ENCODE measurements at regions not wholly inside any gene's neighbourhood (a gene's known extent, or its start where the extent isn't known, plus 50 kb on each side); places are given as distances from the start of the nearest gene placed in this dataset.

GRCh38 chr2:226531061-226531810 is 268.4 kb downstream of the IRS1 start:
- Histone ChIP-seq H3K9ac (ENCODE audit: insufficient read length, low read depth) (no peak overlapping the region), H3K4me1 (ENCODE audit: insufficient read depth, insufficient read length) (no peaks in the 10 kb centered on the region), H3K4me3 (ENCODE audit: insufficient read length, low read depth) (no peak overlapping the region), H3K9me3 (ENCODE audit: insufficient read depth, low read length) (no peaks in the 10 kb centered on the region), H3K27me3 (ENCODE audit: insufficient read depth, insufficient read length) (no peaks in the 10 kb centered on the region), H3K36me3 (ENCODE audit: insufficient read depth, insufficient read length, low read length) (no peaks in the 10 kb centered on the region)
- no peak for TF ChIP-seq ZNF274 (IDR thresholded peaks at IDR 0.05; ENCODE audit: low read depth, low read length)
- no peak for TF ChIP-seq SUZ12 (IDR thresholded peaks at IDR 0.05; ENCODE audit: extremely low read depth, insufficient read depth, insufficient read length)
- no peak for DNase-seq (ENCODE audit: low read depth, low spot score)

GRCh38 chr2:226529556-226529955 is 270.1 kb downstream of the IRS1 start:
- Histone ChIP-seq H3K36me3 (ENCODE audit: insufficient read depth, insufficient read length, low read length) (no peaks in the 10 kb centered on the region), H3K4me3 (ENCODE audit: insufficient read length, low read depth) (no peak overlapping the region), H3K9me3 (ENCODE audit: insufficient read depth, low read length) (no peaks in the 10 kb centered on the region), H3K4me1 (ENCODE audit: insufficient read depth, insufficient read length) (no peaks in the 10 kb centered on the region), H3K27me3 (ENCODE audit: insufficient read depth, insufficient read length) (no peaks in the 10 kb centered on the region), H3K9ac (ENCODE audit: insufficient read length, low read depth) (no peak overlapping the region)
- no peak for DNase-seq (ENCODE audit: low read depth, low spot score)
- TF ChIP-seq SUZ12 (IDR thresholded peaks at IDR 0.05; ENCODE audit: extremely low read depth, insufficient read depth, insufficient read length), result no peak

GRCh38 chr2:226526716-226527115 is 272.9 kb downstream of the IRS1 start:
- no peak for TF ChIP-seq ZNF274 (IDR thresholded peaks at IDR 0.05; ENCODE audit: low read depth, low read length)
- DNase-seq (ENCODE audit: low read depth, low spot score), result no peak

GRCh38 chr2:226524381-226524843 is 275.2 kb downstream of the IRS1 start:
- TF ChIP-seq SUZ12 (IDR thresholded peaks at IDR 0.05; ENCODE audit: extremely low read depth, insufficient read depth, insufficient read length) (no peak), ZNF274 (IDR thresholded peaks at IDR 0.05; ENCODE audit: low read depth, low read length) (no peak), YY1 (IDR thresholded peaks at IDR 0.05; ENCODE audit: insufficient read depth, insufficient read length) (no peak)
- Histone ChIP-seq H3K4me1 (ENCODE audit: insufficient read depth, insufficient read length) (no peaks in the 10 kb centered on the region), H3K27me3 (ENCODE audit: insufficient read depth, insufficient read length) (no peaks in the 10 kb centered on the region), H3K36me3 (ENCODE audit: insufficient read depth, insufficient read length, low read length) (no peaks in the 10 kb centered on the region), H3K4me3 (ENCODE audit: insufficient read length, low read depth) (no peak overlapping the region), H3K9me3 (ENCODE audit: insufficient read depth, low read length) (peaks cover 10% of the 10 kb centered on the region; the same call in 1 of the 2 replicates), H3K9ac (ENCODE audit: insufficient read length, low read depth) (no peak overlapping the region)
- DNase-seq (ENCODE audit: low read depth, low spot score), result no peak

More at GRCh38 chr2:226526716-226527115, 272.9 kb downstream of the IRS1 start:
- Histone ChIP-seq H3K4me3 (ENCODE audit: insufficient read length, low read depth) (no peak overlapping the region), H3K9me3 (ENCODE audit: insufficient read depth, low read length) (no peaks in the 10 kb centered on the region), H3K36me3 (ENCODE audit: insufficient read depth, insufficient read length, low read length) (no peaks in the 10 kb centered on the region), H3K4me1 (ENCODE audit: insufficient read depth, insufficient read length) (no peaks in the 10 kb centered on the region), H3K27me3 (ENCODE audit: insufficient read depth, insufficient read length) (no peaks in the 10 kb centered on the region), H3K9ac (ENCODE audit: insufficient read length, low read depth) (no peak overlapping the region)

- no peak for DNase-seq (ENCODE audit: low read depth, low spot score)
- H3K27me3 ChIP-seq (ENCODE audit: insufficient read depth, insufficient read length), result no peaks in the 10 kb centered on the region
- H3K36me3 ChIP-seq (ENCODE audit: insufficient read depth, insufficient read length, low read length), result no peaks in the 10 kb centered on the region
- no peaks in the 10 kb centered on the region for H3K4me1 ChIP-seq (ENCODE audit: insufficient read depth, insufficient read length)
- H3K9ac ChIP-seq (ENCODE audit: insufficient read length, low read depth), result no peak overlapping the region
- H3K4me3 ChIP-seq (ENCODE audit: insufficient read length, low read depth), result no peak overlapping the region
- peaks cover 17% of the 10 kb centered on the region; the same call in 1 of the 2 replicates for H3K9me3 ChIP-seq (ENCODE audit: insufficient read depth, low read length)
- TF ChIP-seq ZNF274 (IDR thresholded peaks at IDR 0.05; ENCODE audit: low read depth, low read length) (no peak), SUZ12 (IDR thresholded peaks at IDR 0.05; ENCODE audit: extremely low read depth, insufficient read depth, insufficient read length) (no peak), YY1 (IDR thresholded peaks at IDR 0.05; ENCODE audit: insufficient read depth, insufficient read length) (no peak)
These were observed 278.9 kb downstream of the IRS1 start for GRCh38 chr2:226520723-226521122.

GRCh38 chr2:226515344-226516055 is 284.1 kb downstream of the IRS1 start:
- Histone ChIP-seq H3K36me3 (ENCODE audit: insufficient read depth, insufficient read length, low read length) (no peaks in the 10 kb centered on the region), H3K27me3 (ENCODE audit: insufficient read depth, insufficient read length) (no peaks in the 10 kb centered on the region), H3K4me3 (ENCODE audit: insufficient read length, low read depth) (no peak overlapping the region), H3K9ac (ENCODE audit: insufficient read length, low read depth) (no peak overlapping the region), H3K4me1 (ENCODE audit: insufficient read depth, insufficient read length) (no peaks in the 10 kb centered on the region), H3K9me3 (ENCODE audit: insufficient read depth, low read length) (0 out of 2 replicates have a peak, but pooled peaks cover 7% of the 10 kb centered on the region)
- TF ChIP-seq ZNF274 (IDR thresholded peaks at IDR 0.05; ENCODE audit: low read depth, low read length) (no peak), SUZ12 (IDR thresholded peaks at IDR 0.05; ENCODE audit: extremely low read depth, insufficient read depth, insufficient read length) (no peak), YY1 (IDR thresholded peaks at IDR 0.05; ENCODE audit: insufficient read depth, insufficient read length) (no peak)
- no peak for DNase-seq (ENCODE audit: low read depth, low spot score)

- no peak for DNase-seq (ENCODE audit: low read depth, low spot score)
- Histone ChIP-seq H3K9ac (ENCODE audit: insufficient read length, low read depth) (no peak overlapping the region), H3K27me3 (ENCODE audit: insufficient read depth, insufficient read length) (no peaks in the 10 kb centered on the region), H3K36me3 (ENCODE audit: insufficient read depth, insufficient read length, low read length) (no peaks in the 10 kb centered on the region), H3K4me1 (ENCODE audit: insufficient read depth, insufficient read length) (no peaks in the 10 kb centered on the region), H3K4me3 (ENCODE audit: insufficient read length, low read depth) (no peak overlapping the region), H3K9me3 (ENCODE audit: insufficient read depth, low read length) (0 out of 2 replicates have a peak, but pooled peaks cover 7% of the 10 kb centered on the region)
- TF ChIP-seq SUZ12 (IDR thresholded peaks at IDR 0.05; ENCODE audit: extremely low read depth, insufficient read depth, insufficient read length) (no peak), ZNF274 (IDR thresholded peaks at IDR 0.05; ENCODE audit: low read depth, low read length) (no peak), YY1 (IDR thresholded peaks at IDR 0.05; ENCODE audit: insufficient read depth, insufficient read length) (no peak)
These were observed 284.7 kb downstream of the IRS1 start for GRCh38 chr2:226514895-226515294.
